HEK293 (cell line): ENCODE measurements at regions not wholly inside any gene's neighbourhood (a gene's known extent, or its start where the extent isn't known, plus 50 kb on each side); places are given as distances from the start of the nearest gene placed in this dataset.
A peak's percentile ranks its signal among the peaks of the same experiment; 100 is the strongest.

Experiments used
- CTCF ChIA-PET: fragments of 350-600 bp; formaldehyde crosslinking; extraction: SDS; loops from one replicate; lab custom pipeline; 2021; ENCODE audit warnings: antibody characterized with exemption; lab: Yijun Ruan, JAX
- POLR2A ChIA-PET: fragments of 300-600 bp; formaldehyde crosslinking; extraction: SDS; loops from one replicate; lab custom pipeline; 2020; ENCODE audit warnings: antibody characterized with exemption, inconsistent platforms; lab: Yijun Ruan, JAX
- H3K27ac ChIP-seq: fragments of 200-500 bp; sonication (Bioruptor generic); 2 replicates; pipeline ENCODE4 v1.5.1; 2014; ENCODE audit warnings: low read depth, low read length, control low read depth, inconsistent platforms; ENCODE audit errors: extremely low read depth
- H3K36me3 ChIP-seq, 2 experiments: fragments of 200-500 bp in 1 of 2; sonication (Bioruptor generic) in 1 of 2; 1 replicate in 1 of 2; 2 replicates in 1 of 2; pipeline ENCODE4 v1.5.1; 2014 to 2017; ENCODE audit warnings: inconsistent platforms in 2 of 2, low read length in 2 of 2; ENCODE audit not compliant: control insufficient read depth in 2 of 2, insufficient read depth in 1 of 2
- H3K4me1 ChIP-seq: fragments of 200-500 bp; sonication (Bioruptor generic); 2 replicates; pipeline ENCODE4 v1.5.1; 2014; ENCODE audit warnings: mild to moderate bottlenecking, low read length, inconsistent platforms; ENCODE audit not compliant: control insufficient read depth, insufficient read depth
- H3K4me3 ChIP-seq: 2 replicates; pipeline ENCODE4 v1.5.1; 2011; ENCODE audit warnings: low read depth, mild to moderate bottlenecking, control low read depth, low read length, moderate library complexity
- H3K9me3 ChIP-seq: fragments of 200-500 bp; sonication (Bioruptor generic); 2 replicates; pipeline ENCODE4 v1.5.1; 2014; ENCODE audit warnings: low read depth, low read length, inconsistent platforms; ENCODE audit not compliant: control insufficient read depth, insufficient read depth
- KLF8 ChIP-seq: fragments of 450-650 bp; formaldehyde crosslinking; IDR thresholded peaks from 2 replicates; pipeline ENCODE4 v1.5.1; 2016; ENCODE audit warnings: missing biosample characterization, missing genetic modification characterization
- OVOL3 ChIP-seq: fragments of 450-650 bp; formaldehyde crosslinking; IDR thresholded peaks from 2 replicates; pipeline ENCODE4 v1.5.1; 2016; ENCODE audit warnings: missing biosample characterization, missing genetic modification characterization
- SCRT1 ChIP-seq: fragments of 450-650 bp; formaldehyde crosslinking; IDR thresholded peaks from 2 replicates; pipeline ENCODE4 v1.5.1; 2016; ENCODE audit warnings: missing biosample characterization, missing genetic modification characterization, borderline replicate concordance
- SCRT2 ChIP-seq: fragments of 450-650 bp; formaldehyde crosslinking; IDR thresholded peaks from 2 replicates; pipeline ENCODE4 v1.5.1; 2016; ENCODE audit warnings: missing biosample characterization, missing genetic modification characterization
- TCF7L2 ChIP-seq: IDR thresholded peaks from 2 replicates; pipeline ENCODE4 v1.6.1; 2011; ENCODE audit warnings: low read depth, mild to moderate bottlenecking, inconsistent platforms, low read length, moderate library complexity, borderline replicate concordance
- ZNF23 ChIP-seq: fragments of 450-650 bp; formaldehyde crosslinking; IDR thresholded peaks from 2 replicates; pipeline ENCODE4 v1.5.1; 2016; ENCODE audit warnings: missing biosample characterization, missing genetic modification characterization, borderline replicate concordance
- ZNF248 ChIP-seq: fragments of 450-650 bp; formaldehyde crosslinking; IDR thresholded peaks from 2 replicates; pipeline ENCODE4 v1.5.1; 2017; ENCODE audit warnings: missing biosample characterization, missing genetic modification characterization
- ZNF366 ChIP-seq: fragments of 450-650 bp; formaldehyde crosslinking; conservative IDR thresholded peaks from 2 replicates; pipeline ENCODE4 v1.5.1; 2016; ENCODE audit warnings: missing biosample characterization, missing genetic modification characterization
- ZSCAN30 ChIP-seq: fragments of 450-650 bp; IDR thresholded peaks from 2 replicates; pipeline ENCODE4 v1.5.1; 2018; ENCODE audit warnings: missing biosample characterization, mild to moderate bottlenecking, missing genetic modification characterization, moderate library complexity
- TF ChIP-seq, protein P1 (sequence below): fragments of 450-650 bp; formaldehyde crosslinking; IDR thresholded peaks from 2 replicates; pipeline ENCODE4 v1.5.1; 2016; ENCODE audit warnings: missing biosample characterization, missing genetic modification characterization
- TF ChIP-seq, protein P2 (sequence below): fragments of 450-650 bp; formaldehyde crosslinking; IDR thresholded peaks from 2 replicates; pipeline ENCODE4 v1.5.1; 2016; ENCODE audit warnings: missing biosample characterization, missing genetic modification characterization
- TF ChIP-seq, protein P3 (sequence below): fragments of 450-650 bp; formaldehyde crosslinking; IDR thresholded peaks from 2 replicates; pipeline ENCODE4 v1.5.1; 2016; ENCODE audit warnings: missing biosample characterization, missing genetic modification characterization
- TF ChIP-seq, protein P4 (sequence below): fragments of 450-650 bp; IDR thresholded peaks from 2 replicates; pipeline ENCODE4 v1.5.1; 2018; ENCODE audit warnings: missing biosample characterization, missing genetic modification characterization

DNA sequence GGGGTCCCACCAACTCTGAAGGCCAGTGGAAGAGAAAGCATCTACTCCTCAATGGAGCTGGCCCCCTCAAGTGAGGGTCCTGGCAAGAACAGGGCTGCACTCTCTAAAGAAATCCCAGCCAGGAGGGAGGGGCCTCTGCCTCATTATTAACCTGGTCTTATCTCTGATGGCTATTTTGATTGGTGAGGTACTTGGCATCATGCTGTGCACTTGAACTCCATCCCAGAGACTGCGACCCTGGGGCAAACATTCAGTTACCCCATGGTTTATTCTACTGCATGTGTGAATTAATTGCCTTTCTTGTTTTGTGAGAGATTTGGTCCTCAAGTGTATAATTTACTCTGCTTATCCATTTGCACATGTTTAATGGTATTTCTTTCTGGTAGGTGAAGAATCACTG lies 55.0 kb upstream of the ETV3 start:
- Histone ChIP-seq H3K36me3 (no peaks in the 10 kb centered on the region), H3K4me1 (0 out of 2 replicates have a peak, but pooled peaks cover 2% of the 10 kb centered on the region), H3K9me3 (no peaks in the 10 kb centered on the region), H3K4me3 (no peak overlapping the region), H3K27ac (no peak overlapping the region)
- TF ChIP-seq ZSCAN30 (tag by site-specific recombination) (peak; percentile 87), SCRT2 (no peak)
- ChIA-PET CTCF (interaction anchor here (0.6 to 1.1 kb wide), 7 partner anchors 9 to 754 kb away, joined by 3 to 6 read pairs (median 3); no protein-coding TSS in a partner anchor), POLR2A (no interaction called here)

DNA sequence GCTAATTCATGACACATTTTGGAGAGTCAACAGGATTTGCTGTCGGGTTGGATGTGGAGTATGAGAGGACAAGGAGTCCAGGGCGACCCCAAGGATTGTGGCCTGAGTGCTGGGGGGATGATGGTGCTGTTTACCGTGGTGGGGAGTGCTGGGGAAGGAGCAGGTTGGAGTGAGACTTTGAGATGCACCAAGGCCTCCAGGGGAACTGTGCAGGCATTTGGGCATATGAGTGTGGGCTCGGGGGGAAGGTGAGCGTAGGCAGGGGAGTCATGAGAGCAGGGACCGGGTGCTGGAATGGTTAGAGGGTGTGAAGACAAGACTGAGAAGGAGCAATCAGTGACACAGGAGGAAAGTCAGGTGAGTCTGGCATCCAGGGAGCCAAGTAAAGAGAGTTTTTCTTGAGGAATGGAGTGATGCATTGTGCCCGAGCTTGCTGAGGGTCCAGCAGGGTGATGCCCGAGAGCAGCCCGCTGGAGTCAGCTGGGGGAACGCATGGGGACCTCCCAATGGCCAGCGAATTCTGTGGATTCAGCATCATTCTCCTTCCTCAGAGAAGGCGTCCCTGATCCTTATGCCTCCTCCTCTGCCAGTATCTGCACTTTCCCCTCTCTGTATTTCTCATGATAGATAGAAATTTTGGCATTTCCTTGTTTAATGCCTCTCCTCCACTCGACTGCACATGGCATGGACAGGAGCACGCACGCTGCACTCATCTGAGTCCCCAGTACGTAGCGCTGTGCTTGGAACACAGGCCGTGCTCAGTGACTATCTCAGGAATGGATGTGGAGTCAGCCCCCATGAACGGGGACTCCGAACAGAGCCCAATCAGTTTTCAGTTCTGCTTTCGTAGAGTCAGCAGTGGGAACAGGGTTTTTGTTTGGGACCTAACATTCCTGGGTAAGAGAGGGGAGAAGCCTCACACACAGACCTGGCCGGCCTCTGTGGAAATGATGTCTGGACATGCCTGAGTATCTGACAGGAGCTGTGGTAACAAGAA lies 52.1 kb upstream of the ETV3 start:
- CTCF ChIA-PET: interaction anchor here (1.3 kb wide), 1 partner anchor 315 kb away, joined by 4 read pairs; no protein-coding TSS in a partner anchor
- POLR2A ChIA-PET: no interaction called here
- Histone ChIP-seq H3K9me3 (no peaks in the 10 kb centered on the region), H3K27ac (no peak overlapping the region), H3K4me1 (0 out of 2 replicates have a peak, but pooled peaks cover 2% of the 10 kb centered on the region), H3K4me3 (no peak overlapping the region), H3K36me3 (no peaks in the 10 kb centered on the region)
- no peak for TF ChIP-seq KLF8 (tag by site-specific recombination)

DNA sequence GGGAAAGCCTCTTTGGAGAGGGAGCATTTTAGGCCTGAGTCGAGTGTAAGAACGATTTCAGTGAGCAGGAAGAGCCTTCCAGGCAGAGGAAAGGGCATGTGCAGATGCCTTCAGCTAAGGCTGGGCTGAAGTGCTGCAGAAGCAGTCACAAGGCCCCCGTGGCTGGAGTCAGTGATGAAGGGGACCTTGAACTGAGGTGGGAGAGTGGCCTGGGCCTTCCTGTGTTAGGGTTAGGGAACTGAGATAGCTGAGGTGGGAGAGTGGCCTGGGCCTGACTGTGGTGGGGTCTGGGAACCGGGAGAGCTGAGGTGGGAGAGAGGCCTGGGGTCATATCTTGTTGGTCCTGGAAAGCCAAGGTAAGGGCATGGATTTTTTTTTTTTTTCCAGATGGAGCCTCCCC lies 50.9 kb upstream of the ETV3 start:
- Histone ChIP-seq H3K4me3 (no peak overlapping the region), H3K36me3 (no peaks in the 10 kb centered on the region), H3K9me3 (no peaks in the 10 kb centered on the region), H3K4me1 (0 out of 2 replicates have a peak, but pooled peaks cover 2% of the 10 kb centered on the region), H3K27ac (no peak overlapping the region)
- TF ChIP-seq ZNF23 (tag by site-specific recombination) (no peak), ZNF366 (tag by site-specific recombination) (no peak), TCF7L2 (no peak), SCRT1 (tag by site-specific recombination) (no peak), OVOL3 (tag by site-specific recombination) (no peak), ZNF248 (tag by site-specific recombination) (no peak)
- TF ChIP-seq, protein P1, sequence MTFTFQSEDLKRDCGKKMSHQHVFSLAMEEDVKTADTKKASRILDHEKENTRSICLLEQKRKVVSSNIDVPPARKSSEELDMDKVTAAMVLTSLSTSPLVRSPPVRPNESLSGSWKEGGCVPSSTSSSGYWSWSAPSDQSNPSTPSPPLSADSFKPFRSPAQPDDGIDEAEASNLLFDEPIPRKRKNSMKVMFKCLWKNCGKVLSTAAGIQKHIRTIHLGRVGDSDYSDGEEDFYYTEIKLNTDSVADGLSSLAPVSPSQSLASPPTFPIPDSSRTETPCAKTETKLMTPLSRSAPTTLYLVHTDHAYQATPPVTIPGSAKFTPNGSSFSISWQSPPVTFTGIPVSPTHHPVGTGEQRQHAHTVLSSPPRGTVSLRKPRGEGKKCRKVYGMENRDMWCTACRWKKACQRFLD: no peak
- TF ChIP-seq, protein P2, sequence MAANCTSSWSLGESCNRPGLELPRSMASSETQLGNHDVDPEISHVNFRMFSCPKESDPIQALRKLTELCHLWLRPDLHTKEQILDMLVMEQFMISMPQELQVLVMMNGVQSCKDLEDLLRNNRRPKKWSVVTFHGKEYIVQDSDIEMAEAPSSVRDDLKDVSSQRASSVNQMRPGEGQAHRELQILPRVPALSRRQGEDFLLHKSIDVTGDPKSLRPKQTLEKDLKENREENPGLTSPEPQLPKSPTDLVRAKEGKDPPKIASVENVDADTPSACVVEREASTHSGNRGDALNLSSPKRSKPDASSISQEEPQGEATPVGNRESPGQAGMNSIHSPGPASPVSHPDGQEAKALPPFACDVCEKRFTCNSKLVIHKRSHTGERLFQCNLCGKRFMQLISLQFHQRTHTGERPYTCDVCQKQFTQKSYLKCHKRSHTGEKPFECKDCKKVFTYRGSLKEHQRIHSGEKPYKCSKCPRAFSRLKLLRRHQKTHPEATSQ (tag by site-specific recombination): no peak
- TF ChIP-seq, protein P3, sequence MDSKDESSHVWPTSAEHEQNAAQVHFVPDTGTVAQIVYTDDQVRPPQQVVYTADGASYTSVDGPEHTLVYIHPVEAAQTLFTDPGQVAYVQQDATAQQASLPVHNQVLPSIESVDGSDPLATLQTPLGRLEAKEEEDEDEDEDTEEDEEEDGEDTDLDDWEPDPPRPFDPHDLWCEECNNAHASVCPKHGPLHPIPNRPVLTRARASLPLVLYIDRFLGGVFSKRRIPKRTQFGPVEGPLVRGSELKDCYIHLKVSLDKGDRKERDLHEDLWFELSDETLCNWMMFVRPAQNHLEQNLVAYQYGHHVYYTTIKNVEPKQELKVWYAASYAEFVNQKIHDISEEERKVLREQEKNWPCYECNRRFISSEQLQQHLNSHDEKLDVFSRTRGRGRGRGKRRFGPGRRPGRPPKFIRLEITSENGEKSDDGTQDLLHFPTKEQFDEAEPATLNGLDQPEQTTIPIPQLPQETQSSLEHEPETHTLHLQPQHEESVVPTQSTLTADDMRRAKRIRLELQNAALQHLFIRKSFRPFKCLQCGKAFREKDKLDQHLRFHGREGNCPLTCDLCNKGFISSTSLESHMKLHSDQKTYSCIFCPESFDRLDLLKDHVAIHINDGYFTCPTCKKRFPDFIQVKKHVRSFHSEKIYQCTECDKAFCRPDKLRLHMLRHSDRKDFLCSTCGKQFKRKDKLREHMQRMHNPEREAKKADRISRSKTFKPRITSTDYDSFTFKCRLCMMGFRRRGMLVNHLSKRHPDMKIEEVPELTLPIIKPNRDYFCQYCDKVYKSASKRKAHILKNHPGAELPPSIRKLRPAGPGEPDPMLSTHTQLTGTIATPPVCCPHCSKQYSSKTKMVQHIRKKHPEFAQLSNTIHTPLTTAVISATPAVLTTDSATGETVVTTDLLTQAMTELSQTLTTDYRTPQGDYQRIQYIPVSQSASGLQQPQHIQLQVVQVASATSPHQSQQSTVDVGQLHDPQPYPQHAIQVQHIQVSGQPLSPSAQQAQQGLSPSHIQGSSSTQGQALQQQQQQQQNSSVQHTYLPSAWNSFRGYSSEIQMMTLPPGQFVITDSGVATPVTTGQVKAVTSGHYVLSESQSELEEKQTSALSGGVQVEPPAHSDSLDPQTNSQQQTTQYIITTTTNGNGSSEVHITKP: no peak
- TF ChIP-seq, protein P4, sequence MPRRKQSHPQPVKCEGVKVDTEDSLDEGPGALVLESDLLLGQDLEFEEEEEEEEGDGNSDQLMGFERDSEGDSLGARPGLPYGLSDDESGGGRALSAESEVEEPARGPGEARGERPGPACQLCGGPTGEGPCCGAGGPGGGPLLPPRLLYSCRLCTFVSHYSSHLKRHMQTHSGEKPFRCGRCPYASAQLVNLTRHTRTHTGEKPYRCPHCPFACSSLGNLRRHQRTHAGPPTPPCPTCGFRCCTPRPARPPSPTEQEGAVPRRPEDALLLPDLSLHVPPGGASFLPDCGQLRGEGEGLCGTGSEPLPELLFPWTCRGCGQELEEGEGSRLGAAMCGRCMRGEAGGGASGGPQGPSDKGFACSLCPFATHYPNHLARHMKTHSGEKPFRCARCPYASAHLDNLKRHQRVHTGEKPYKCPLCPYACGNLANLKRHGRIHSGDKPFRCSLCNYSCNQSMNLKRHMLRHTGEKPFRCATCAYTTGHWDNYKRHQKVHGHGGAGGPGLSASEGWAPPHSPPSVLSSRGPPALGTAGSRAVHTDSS: no peak
- ChIA-PET CTCF (interaction anchor here (0.6 to 0.9 kb wide), 5 partner anchors 8 to 391 kb away, joined by 3 read pairs; no protein-coding TSS in a partner anchor), POLR2A (no interaction called here)
